Immature natural killer cell (primary cell): ENCODE measurements at regions not wholly inside any gene's neighbourhood (a gene's known extent, or its start where the extent isn't known, plus 50 kb on each side); places are given as distances from the start of the nearest gene placed in this dataset.
"Not testable (repeated sequence)": the region's sequence is repeated elsewhere in the genome, so short reads cannot be mapped to it uniquely, and the experiment has no call there.

Experiments used
- DNase-seq, 3 donors: peaks; one replicate each; pipeline ENCODE4 v3.0.0; 2022; ENCODE audit warnings: mixed read lengths in 1 of 3
- H3K27ac Mint-ChIP-seq, 6 donors: one replicate each; pipeline ENCODE4 v1.8.0; 2020; ENCODE audit warnings: mixed read lengths in 6 of 6, mild to moderate bottlenecking in 5 of 6, inconsistent platforms in 4 of 6, moderate library complexity in 3 of 6
- H3K27me3 Mint-ChIP-seq, 3 donors: one replicate each; pipeline ENCODE4 v1.8.0; 2020 to 2021; ENCODE audit warnings: low read depth in 3 of 3, mild to moderate bottlenecking in 3 of 3, mixed read lengths in 3 of 3, moderate library complexity in 3 of 3, inconsistent platforms in 1 of 3
- H3K36me3 Mint-ChIP-seq, 3 donors: one replicate each; pipeline ENCODE4 v1.8.0; 2020; ENCODE audit warnings: mixed read lengths in 3 of 3, inconsistent platforms in 2 of 3, mild to moderate bottlenecking in 2 of 3
- H3K4me1 Mint-ChIP-seq, 2 donors: one replicate each; pipeline ENCODE4 v1.8.0; 2020; ENCODE audit warnings: inconsistent platforms in 2 of 2, mild to moderate bottlenecking in 2 of 2, mixed read lengths in 2 of 2, moderate library complexity in 1 of 2
- H3K4me3 Mint-ChIP-seq, 5 donors: one replicate each; pipeline ENCODE4 v1.8.0; 2020; ENCODE audit warnings: mild to moderate bottlenecking in 5 of 5, mixed read lengths in 5 of 5, inconsistent platforms in 3 of 5, moderate library complexity in 3 of 5
- H3K9me3 Mint-ChIP-seq, 6 donors: one replicate each; pipeline ENCODE4 v1.8.0; 2020; ENCODE audit warnings: mild to moderate bottlenecking in 6 of 6, mixed read lengths in 6 of 6, inconsistent platforms in 4 of 6, moderate library complexity in 3 of 6

- H3K9me3 Mint-ChIP-seq = no peaks in the 10 kb centered on the region
Observed at GRCh38 chr12:13336216-13336615, 139.7 kb downstream of the EMP1 start.

GRCh38 chr12:13328535-13328934 is 132.0 kb downstream of the EMP1 start:
- Mint-ChIP-seq H3K4me3 (no peak overlapping the region), H3K27me3 (peaks cover 0 to 5% (median 4%) of the 10 kb centered on the region in 3 donors), H3K4me1 (no peaks in the 10 kb centered on the region), H3K9me3 (peaks cover 0 to 5% (median 0%) of the 10 kb centered on the region in 6 donors), H3K27ac (no peak overlapping the region), H3K36me3 (no peaks in the 10 kb centered on the region)
- no peak for DNase-seq

More at GRCh38 chr12:13336216-13336615, 139.7 kb downstream of the EMP1 start:
- H3K27ac Mint-ChIP-seq = no peak overlapping the region
- no peaks in the 10 kb centered on the region for H3K4me1 Mint-ChIP-seq
- H3K27me3 Mint-ChIP-seq = peaks cover 0 to 5% (median 2%) of the 10 kb centered on the region in 3 donors
- no peak overlapping the region for H3K4me3 Mint-ChIP-seq
- no peaks in the 10 kb centered on the region for H3K36me3 Mint-ChIP-seq
- no peak for DNase-seq

GRCh38 chr12:13326076-13326475 is 129.6 kb downstream of the EMP1 start:
- peaks cover 3 to 8% (median 5%) of the 10 kb centered on the region in 3 donors for H3K27me3 Mint-ChIP-seq
- H3K4me3 Mint-ChIP-seq = no peak overlapping the region
- no peaks in the 10 kb centered on the region for H3K4me1 Mint-ChIP-seq
- H3K27ac Mint-ChIP-seq = no peak overlapping the region
- peaks cover 0 to 5% (median 0%) of the 10 kb centered on the region in 6 donors for H3K9me3 Mint-ChIP-seq
- no peak for DNase-seq
- no peaks in the 10 kb centered on the region for H3K36me3 Mint-ChIP-seq

- not testable (repeated sequence) for H3K4me1 Mint-ChIP-seq, H3K27ac Mint-ChIP-seq, DNase-seq, H3K36me3 Mint-ChIP-seq, H3K9me3 Mint-ChIP-seq, H3K4me3 Mint-ChIP-seq, H3K27me3 Mint-ChIP-seq
Observed at GRCh38 chr12:13325037-13325436, 128.5 kb downstream of the EMP1 start.

GRCh38 chr12:13318231-13319015 is 121.9 kb downstream of the EMP1 start:
- H3K27ac Mint-ChIP-seq = no peak overlapping the region
- peaks cover 1 to 13% (median 9%) of the 10 kb centered on the region in 3 donors for H3K27me3 Mint-ChIP-seq
- H3K9me3 Mint-ChIP-seq = peaks cover 0 to 2% (median 0%) of the 10 kb centered on the region in 6 donors
- DNase-seq = no peak
- H3K36me3 Mint-ChIP-seq = no peaks in the 10 kb centered on the region
- H3K4me3 Mint-ChIP-seq = no peak overlapping the region
- H3K4me1 Mint-ChIP-seq = no peaks in the 10 kb centered on the region

GRCh38 chr12:13316587-13317246 is 120.2 kb downstream of the EMP1 start:
- Mint-ChIP-seq H3K4me3 (no peak overlapping the region), H3K4me1 (no peaks in the 10 kb centered on the region), H3K27ac (no peak overlapping the region), H3K27me3 (peaks cover 1 to 13% (median 6%) of the 10 kb centered on the region in 3 donors), H3K9me3 (peaks cover 0 to 2% (median 0%) of the 10 kb centered on the region in 6 donors), H3K36me3 (no peaks in the 10 kb centered on the region)
- no peak for DNase-seq

- H3K27me3 Mint-ChIP-seq = peaks cover 2 to 9% (median 4%) of the 10 kb centered on the region in 3 donors
Observed at GRCh38 chr12:13313886-13314285, 117.4 kb downstream of the EMP1 start.

GRCh38 chr12:13311551-13311950 is 115.0 kb downstream of the EMP1 start:
- Mint-ChIP-seq H3K27me3 (peaks cover 0 to 5% (median 2%) of the 10 kb centered on the region in 3 donors), H3K4me1 (no peaks in the 10 kb centered on the region), H3K36me3 (no peaks in the 10 kb centered on the region)

More at GRCh38 chr12:13313886-13314285, 117.4 kb downstream of the EMP1 start:
- no peak for DNase-seq
- Mint-ChIP-seq H3K4me3 (no peak overlapping the region), H3K36me3 (no peaks in the 10 kb centered on the region), H3K4me1 (no peaks in the 10 kb centered on the region), H3K9me3 (peaks cover 0 to 2% (median 0%) of the 10 kb centered on the region in 6 donors), H3K27ac (no peak overlapping the region)

GRCh38 chr12:13307143-13307816 is 110.8 kb downstream of the EMP1 start:
- Mint-ChIP-seq H3K27ac (no peak overlapping the region), H3K4me3 (no peak overlapping the region), H3K9me3 (peaks cover 0 to 4% (median 0%) of the 10 kb centered on the region in 6 donors), H3K27me3 (peaks cover 0 to 5% (median 2%) of the 10 kb centered on the region in 3 donors), H3K36me3 (no peaks in the 10 kb centered on the region), H3K4me1 (no peaks in the 10 kb centered on the region)
- no peak for DNase-seq

More at GRCh38 chr12:13311551-13311950, 115.0 kb downstream of the EMP1 start:
- H3K9me3 Mint-ChIP-seq = no peaks in the 10 kb centered on the region
- no peak for DNase-seq
- H3K27ac Mint-ChIP-seq = no peak overlapping the region
- H3K4me3 Mint-ChIP-seq = no peak overlapping the region

GRCh38 chr12:13304924-13305323 is 108.4 kb downstream of the EMP1 start:
- H3K27ac Mint-ChIP-seq = no peak overlapping the region
- H3K9me3 Mint-ChIP-seq = peaks cover 0 to 4% (median 0%) of the 10 kb centered on the region in 6 donors
- no peak overlapping the region for H3K4me3 Mint-ChIP-seq
- no peaks in the 10 kb centered on the region for H3K4me1 Mint-ChIP-seq
- DNase-seq = no peak
- no peaks in the 10 kb centered on the region for H3K36me3 Mint-ChIP-seq
- H3K27me3 Mint-ChIP-seq = peaks cover 0 to 2% (median 0%) of the 10 kb centered on the region in 3 donors

- no peak overlapping the region for H3K4me3 Mint-ChIP-seq
- no peak for DNase-seq
- H3K36me3 Mint-ChIP-seq = no peaks in the 10 kb centered on the region
- peaks cover 0 to 5% (median 4%) of the 10 kb centered on the region in 3 donors for H3K27me3 Mint-ChIP-seq
- H3K9me3 Mint-ChIP-seq = peaks cover 0 to 4% (median 0%) of the 10 kb centered on the region in 6 donors
- no peaks in the 10 kb centered on the region for H3K4me1 Mint-ChIP-seq
- no peak overlapping the region for H3K27ac Mint-ChIP-seq
Observed at GRCh38 chr12:13299457-13299856, 102.9 kb downstream of the EMP1 start.

GRCh38 chr12:13293096-13293495 is 96.6 kb downstream of the EMP1 start:
- Mint-ChIP-seq H3K36me3 (no peaks in the 10 kb centered on the region), H3K9me3 (no peaks in the 10 kb centered on the region), H3K27ac (no peak overlapping the region), H3K27me3 (peaks cover 0 to 7% (median 2%) of the 10 kb centered on the region in 3 donors), H3K4me1 (no peaks in the 10 kb centered on the region), H3K4me3 (no peak overlapping the region)
- no peak for DNase-seq

- H3K4me1 Mint-ChIP-seq = no peaks in the 10 kb centered on the region
- no peak for DNase-seq
- H3K4me3 Mint-ChIP-seq = no peak overlapping the region
- H3K27ac Mint-ChIP-seq = no peak overlapping the region
- H3K36me3 Mint-ChIP-seq = no peaks in the 10 kb centered on the region
- H3K27me3 Mint-ChIP-seq = peaks cover 0 to 5% (median 0%) of the 10 kb centered on the region in 3 donors
- H3K9me3 Mint-ChIP-seq = no peaks in the 10 kb centered on the region
Observed at GRCh38 chr12:13289653-13290289, 93.2 kb downstream of the EMP1 start.
